CD4-positive, alpha-beta T cell treated with Interleukin-21 for 1 hour (primary cell): ENCODE measurements at regions not wholly inside any gene's neighbourhood (a gene's known extent, or its start where the extent isn't known, plus 50 kb on each side); places are given as distances from the start of the nearest gene placed in this dataset.

Source experiments
- DNase-seq: peaks from one replicate; pipeline ENCODE4 v3.0.0-alpha.2; 2020

DNA sequence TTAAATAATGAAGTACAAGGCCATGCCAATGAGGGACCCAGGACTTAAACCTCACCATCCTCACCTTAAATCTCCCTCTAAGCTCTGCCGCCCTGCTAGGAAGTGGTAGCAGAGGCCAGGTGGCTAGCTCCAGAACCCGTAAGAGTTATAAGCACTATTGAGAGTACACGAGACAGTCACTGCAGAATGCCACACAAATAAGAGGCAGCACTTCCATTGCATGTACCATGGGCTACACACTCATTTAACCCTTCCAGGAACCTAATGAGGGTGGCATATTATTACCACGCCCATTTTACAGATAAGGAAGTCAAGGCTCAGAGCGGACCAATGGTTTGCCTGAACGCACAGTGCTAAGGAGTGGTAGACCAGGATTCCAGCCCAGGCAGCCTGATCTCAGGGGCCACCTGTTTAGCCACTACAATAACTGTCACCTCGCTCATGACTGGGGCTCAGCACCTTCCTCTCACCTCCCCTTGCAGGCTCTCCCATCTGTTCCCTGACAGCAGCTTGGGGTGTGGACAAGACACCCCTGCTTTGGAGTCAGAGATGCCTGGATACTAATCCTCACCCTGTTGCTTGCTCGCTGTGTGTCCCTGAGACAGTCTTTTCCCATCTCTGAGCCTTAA is 54.8 kb upstream of the ID3 start:
- no peak for DNase-seq

DNA sequence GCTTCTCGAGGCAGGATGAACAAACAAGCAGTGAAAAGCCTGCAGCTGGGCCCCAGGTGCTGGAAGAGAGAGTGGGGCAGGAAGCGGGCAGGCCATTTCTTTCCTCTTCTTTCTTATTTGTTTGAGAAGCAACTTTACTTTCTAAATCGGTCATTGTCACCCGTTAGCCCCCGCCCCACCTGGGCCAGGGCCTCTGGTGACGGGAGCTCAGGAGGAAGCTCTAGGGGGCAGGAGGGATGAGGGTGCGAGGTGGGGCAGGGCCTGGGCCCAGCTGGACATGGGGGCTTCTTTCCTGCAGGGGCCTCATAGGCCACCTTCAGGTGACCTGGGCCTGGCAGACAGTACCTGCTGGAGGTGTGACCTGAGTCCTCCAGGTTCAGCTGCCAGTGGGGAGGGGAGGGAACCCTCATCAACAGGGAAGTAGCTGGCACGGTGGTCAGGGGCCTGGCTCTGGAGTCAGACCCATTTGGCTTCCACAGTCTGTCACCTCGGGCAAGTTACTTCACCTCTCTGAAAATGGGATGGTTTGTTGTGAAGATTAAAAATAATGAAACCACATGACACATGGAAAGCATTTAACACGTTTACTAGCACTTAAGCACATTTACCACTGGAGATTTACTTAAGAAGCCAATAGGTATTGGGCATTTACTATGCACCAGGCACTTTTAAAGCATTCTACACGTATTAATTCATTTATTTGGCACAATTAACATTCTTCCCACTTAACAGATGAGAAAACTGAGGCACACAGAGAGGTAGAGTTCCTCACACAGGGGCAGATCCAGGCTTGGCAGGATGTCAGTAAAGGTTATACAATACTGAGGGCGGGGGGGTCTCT is 54.1 kb upstream of the ID3 start:
- DNase-seq, result peak; percentile 53

DNA sequence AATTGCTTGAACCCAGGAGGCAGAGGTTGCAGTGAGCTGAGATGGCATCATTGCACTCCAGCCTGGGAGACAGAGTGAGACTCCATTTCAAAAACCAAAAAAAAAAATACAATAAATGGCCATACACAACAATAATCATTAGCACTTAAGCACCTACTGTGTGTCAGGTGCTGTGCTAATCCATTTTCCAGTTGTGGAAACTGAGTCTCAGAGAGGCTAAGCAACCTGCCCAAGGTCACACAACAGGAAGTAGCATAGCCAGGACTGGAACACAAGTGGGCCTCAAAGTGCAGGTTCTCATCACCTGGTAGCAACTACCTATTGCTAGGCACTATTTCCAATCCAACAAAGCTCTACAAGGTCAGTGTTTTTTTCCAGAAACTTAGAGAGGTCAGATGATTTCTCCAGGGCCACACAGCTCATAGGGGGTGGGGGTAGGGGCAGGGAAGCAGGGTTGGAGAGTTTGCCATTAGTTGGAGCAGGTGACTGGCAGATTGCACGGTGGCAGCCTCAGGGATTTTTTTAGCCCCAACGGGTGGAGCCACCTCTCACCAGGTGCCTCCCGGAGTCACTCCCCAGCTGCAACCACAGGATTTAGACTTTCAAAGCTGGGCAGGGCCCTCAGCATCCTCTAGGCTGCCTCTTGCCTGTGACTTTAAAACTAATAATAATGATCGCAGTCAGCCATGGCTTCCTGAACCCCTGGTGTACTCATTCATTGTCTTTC is 52.5 kb upstream of the ID3 start:
- peak; percentile 55 for DNase-seq

DNA sequence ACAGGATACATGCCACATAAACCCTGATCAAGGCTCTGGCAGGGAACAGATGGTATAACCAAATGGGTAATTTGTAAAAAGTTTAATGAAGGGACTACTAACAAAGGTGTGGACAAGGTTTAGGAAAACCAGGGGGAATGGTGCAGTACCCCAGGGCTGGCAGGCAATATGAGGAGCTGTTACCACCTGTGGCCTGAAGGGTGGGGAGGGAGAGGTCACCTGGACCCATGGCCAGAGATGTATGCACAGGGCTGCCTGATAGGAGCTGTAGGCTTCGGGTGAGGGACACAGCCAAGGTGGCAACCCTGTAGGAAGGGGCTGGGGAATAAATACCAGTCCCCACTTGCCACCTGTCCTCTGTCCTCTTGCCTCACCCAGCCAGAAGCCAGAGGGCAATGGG is 51.4 kb upstream of the ID3 start:
- DNase-seq, result no peak

DNA sequence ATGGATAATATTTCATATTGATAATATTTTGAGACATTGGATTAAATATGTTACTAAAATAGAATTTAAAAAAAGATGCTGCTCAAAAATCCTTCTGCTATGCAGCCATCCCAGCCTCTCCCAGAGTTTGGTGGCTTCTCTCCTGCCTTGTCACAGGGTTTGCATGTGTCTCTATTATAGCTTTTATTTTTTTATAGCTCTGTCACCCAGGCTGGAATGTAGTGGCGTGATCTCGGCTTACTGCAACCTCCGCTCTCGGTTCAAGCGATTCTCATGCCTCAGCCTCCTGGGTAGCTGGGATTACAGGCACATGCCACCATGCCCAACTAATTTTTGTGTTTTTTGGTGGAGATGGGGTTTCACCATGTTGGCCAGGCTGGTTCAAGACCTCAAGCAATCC is 50.7 kb upstream of the ID3 start:
- no peak for DNase-seq
